GM19025 (cell line): ENCODE measurements at regions not wholly inside any gene's neighbourhood (a gene's known extent, or its start where the extent isn't known, plus 50 kb on each side); places are given as distances from the start of the nearest gene placed in this dataset.
"Not testable (repeated sequence)": the region's sequence is repeated elsewhere in the genome, so short reads cannot be mapped to it uniquely, and the experiment has no call there.

Experiments
- ATAC-seq: cut with Tn5 transposase; IDR thresholded peaks from one replicate; pipeline ENCODE4 v1.9.1; 2021; ENCODE audit warnings: mild to moderate bottlenecking, low read depth, moderate library complexity; ENCODE audit not compliant: unreplicated experiment

DNA sequence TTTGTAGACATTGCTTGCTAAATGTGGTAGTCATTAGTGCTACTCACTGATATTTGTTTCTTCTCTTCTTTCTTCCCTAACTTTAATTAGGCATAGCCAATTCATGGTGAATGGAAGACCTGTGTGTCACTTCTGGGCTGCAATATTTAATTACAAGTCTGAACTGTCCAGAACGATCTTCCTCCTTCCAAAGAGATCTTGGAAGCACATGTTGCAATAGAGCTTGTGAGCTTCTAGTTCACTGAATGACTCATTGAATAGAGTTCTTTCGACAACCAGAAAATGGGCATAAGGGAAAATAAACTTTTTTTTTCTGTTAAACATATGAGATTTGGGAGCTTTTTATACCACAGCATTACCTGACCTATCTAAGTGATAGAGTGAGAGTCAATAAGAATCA is 1264.6 kb downstream of the PCDH9 start:
- ATAC-seq = no peak

DNA sequence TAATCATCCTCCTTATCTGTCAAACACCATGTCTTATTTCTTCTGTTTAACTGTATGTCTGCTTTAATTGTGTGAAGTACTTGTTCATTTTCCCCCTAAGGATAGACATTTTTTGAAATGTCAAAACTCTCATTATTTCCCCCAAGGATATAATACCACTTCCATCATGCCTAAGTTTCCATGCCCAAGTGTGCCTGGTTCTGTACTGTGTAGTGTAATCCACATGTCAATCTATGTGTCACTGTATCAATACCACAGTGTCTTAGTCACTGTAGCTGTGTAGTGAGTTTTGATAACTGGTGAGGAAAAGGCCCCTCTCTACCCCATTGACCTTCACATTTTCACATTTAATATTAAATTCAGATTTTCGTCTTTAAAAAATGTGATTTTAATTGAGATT is 1265.5 kb downstream of the PCDH9 start:
- no peak for ATAC-seq

DNA sequence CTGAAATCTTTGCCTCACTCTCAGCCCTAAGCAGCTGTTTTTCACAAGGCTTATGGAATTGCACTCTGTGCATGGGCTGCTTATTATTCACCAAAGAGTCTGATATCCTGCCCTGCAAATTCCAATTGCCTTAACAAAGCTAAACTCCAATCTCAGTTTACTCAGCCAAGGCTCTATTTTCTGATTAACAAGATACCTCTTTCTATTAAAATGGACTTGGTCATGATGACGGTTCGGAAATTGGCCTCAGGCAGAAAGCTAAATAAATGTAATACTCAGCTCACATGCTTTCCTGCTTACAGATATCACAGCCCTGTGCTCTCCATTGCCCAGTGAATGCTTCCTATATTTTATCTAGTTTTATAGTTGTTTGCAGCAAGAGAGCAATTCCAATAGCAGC is 1270.8 kb downstream of the PCDH9 start:
- no peak for ATAC-seq

DNA sequence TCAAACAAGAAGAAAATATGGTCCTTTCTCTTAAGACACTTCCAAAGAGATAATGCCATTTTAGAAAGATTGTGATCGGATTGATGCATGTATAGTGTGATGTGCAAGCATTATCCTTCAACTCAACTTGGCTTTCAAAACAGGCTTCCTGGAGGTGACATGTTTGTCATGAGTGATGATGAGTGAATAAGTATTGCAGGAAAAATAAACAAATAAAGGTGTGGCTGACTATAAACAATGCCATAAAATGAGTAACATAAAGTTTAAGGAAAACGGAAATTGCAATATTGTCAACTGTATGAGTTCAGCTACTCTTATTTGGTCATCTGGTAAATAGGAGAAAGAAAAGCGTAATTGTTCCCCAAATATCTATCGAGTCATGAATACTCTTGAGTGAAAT is 1283.7 kb downstream of the PCDH9 start:
- no peak for ATAC-seq

DNA sequence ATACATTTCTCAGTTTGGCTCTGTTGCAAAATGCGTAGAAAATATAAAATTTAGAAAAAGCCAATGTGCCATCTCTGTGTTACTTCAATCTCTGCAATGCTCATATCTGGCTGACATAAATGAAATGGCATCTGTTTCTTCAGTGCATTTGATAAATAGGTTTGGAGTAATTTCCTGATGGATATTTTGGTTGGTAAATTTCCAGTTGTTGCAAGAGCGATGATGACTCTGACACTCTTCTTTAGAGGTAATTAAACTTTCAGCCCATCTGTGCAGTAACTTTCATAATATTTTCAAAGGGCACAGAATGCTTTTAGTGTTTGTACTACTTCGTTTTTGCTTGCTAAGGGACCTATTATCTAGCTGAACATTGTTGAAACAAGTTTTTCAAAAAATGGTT is 1286.4 kb downstream of the PCDH9 start:
- ATAC-seq = no peak

DNA sequence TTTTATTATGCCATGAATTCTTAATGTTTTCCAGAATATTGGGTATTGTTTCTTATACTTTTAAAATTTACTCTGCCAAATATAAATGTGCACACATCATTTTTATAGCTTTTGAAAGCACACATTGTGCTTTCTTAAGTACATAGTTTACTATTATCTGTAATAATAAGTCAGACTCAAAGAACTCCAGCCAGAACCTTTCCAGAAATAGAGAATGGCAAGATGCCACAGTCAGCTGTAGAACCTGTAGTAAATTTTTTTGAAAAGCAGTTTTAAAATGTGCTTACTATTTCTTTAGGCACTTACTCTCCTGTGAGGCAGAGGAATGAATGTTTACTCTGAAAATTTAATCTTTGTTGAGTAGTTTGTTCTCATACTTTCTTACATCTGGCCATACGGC is 1287.1 kb downstream of the PCDH9 start:
- no peak for ATAC-seq

DNA sequence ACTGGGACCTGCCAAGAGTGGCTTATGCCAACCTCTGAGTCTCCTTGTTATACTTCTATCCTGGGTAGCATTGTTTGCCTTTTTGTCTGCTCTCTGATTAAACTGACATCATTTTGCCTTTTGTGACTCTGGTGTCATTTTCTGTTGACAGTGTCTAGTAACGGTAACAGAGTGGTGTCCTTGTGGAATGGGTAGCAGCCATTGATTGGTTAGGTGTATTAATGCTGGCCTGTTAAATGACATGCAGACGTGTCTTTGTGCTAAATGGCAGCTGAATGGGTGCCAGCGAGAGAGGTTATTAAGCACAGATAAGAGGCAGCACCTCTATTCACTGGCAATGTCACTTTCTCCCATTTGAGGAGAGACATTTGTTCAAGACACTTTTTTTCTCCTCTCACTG is 1289.4 kb downstream of the PCDH9 start:
- no peak for ATAC-seq

DNA sequence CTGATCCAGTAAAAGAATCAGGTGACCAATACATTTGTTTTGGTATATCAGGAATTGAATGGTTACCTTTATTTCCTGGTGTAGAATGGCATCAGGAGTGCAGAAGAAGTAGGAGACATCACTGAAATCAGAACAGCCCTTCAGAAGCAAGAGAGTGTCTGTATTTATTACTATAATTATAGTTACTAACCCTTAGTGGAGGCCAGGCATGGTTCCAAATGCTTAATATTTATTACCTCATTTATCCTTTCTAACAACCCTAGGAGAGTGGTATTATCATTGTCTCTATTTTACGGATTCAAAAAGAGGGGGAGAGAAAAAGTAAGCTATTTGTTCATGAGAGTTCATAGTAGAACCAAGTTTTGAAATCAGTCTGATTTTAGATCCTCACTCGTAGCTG is 1292.9 kb downstream of the PCDH9 start:
- no peak for ATAC-seq

DNA sequence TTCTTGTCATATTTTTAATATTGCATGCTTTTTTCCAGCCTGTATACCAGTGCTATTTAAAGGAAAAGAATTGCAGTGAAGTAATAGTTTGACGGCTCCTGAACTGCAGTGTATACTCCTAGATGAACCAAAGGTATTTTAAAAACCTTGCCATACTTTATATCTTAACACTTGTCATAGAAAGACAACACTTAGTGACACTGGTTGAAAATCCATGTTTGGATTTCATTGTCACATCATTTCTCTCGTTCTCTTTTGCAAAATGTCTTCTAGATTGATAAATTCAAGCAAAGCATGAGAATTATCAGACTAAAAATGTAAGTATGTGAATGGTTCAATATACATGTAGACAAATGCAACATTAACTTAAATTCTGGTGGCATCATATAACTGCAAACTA is 1293.9 kb downstream of the PCDH9 start:
- ATAC-seq = no peak

DNA sequence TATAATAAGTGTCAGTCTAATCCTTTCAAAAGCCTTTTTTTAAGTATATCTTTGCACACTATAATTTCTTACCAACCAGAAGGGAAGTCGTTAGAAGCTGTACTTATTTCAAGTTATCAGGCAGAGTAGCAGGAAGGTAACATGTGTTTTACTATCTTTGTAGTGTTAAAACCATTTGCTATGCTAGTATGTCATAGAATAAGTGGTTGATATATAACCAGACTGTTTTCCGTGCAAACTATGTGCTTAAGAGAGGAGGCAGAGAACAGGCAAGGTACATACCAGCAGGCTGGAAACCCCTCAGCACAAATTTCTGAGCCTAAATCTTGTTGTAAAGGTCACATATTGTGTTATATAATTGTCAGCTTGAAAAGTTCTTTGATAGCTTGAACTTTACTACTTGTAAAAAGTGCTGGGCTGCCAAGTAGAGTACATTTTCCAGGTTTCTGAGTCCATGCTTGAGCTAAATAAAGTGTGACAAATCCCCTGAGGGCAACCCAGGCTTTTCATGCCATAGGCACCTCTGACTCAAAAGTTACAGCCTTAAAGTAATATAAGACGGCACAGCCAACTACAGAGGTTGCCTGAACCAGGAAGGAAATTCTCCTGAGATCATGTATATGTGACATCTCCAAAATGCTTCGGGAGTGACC is 1297.4 kb downstream of the PCDH9 start:
- no peak for ATAC-seq

DNA sequence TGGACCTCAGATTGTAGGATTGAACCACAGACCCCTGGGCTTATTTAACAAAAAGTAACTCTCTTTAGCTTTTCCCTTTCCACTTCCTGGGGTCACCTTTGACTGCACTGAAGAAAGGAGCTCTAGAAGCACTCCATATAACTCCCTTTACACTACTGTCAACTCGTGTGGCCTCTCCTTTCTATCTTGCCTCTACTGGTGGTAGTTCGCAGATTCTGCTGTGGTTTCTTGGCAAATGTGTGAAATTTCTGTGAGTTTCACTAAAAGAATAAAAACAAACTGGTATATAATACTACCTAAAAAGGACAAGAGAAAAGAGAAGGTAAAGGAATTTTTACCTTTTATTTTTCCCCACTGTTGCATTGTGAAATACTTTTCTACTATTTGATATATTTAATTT is 1298.1 kb downstream of the PCDH9 start:
- ATAC-seq = no peak

DNA sequence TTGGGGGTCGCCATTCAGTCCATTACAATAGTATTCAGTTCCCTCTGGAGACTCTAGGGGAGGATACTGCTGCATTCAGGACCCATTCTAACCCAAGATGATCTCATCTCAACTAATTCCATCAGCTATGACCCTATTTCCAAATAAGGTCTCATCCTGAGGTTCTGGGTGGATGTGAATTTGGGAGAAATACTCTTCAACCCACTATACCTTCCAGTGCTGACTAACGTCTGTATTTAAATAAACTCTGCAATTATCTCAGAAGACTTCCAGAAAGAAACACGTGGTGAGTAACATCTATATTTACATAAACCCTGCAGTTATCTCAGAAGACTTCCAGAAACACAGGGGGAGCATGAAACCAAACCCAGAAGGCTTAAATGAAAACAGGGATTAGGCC is 1300.7 kb downstream of the PCDH9 start:
- ATAC-seq = no peak

DNA sequence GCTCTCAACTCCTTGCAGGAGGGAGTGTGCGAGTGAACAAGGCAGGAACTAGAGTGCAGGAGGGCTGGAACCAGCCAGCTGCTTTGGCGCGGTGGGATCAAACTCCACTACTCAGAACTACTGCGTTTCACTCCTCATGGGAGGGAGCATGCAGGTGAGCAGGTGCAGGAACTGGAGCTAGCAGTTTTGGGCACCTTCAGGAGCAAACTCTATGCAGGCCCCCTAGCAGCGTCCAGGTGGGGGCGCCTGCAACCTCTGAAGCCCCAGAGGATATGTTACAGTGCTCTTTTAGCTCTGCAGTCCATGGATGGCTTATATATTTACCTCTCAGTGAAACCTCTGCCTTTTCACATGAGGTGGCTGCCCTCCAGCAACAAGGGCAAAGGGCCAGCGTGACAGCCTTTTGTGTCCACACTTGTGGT is 1303.4 kb downstream of the PCDH9 start:
- ATAC-seq = no peak

DNA sequence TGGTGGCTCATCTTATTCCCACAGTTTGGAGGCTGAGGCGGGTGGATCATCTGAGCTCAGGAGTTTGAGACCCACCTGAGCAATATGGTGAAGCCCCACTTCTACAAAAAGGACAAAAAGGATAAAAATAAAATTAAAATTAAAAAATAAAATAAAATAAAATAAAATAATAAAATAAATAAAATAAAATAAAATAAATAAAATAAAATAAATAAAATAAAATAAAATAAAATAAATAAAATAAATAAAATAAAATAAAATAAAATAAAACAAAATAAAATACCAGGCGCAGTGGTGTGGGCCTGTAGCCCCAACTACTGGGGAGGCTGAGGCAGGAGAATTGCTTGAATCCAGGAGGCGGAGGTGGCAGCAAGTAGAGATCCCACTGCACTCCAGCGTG is 1307.3 kb downstream of the PCDH9 start:
- ATAC-seq = not testable (repeated sequence)

DNA sequence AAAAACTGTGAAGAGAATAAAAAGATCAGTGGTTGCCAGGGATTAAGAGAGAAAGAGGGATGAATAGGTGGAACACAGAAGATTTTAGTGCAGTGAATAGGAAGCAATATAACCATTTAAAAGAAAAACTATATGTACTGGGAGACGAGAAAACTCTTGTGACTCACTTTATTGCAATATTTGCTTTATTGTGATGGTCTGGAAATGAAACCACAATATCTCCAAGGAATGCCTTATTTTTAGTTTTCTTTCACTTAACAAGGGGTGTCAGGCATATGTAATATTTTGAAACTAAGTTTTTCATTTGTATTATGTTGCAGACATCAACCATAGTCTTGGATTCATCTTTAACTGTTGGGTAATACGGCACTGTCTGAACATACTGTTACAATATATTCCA is 1308.2 kb downstream of the PCDH9 start:
- ATAC-seq = no peak

DNA sequence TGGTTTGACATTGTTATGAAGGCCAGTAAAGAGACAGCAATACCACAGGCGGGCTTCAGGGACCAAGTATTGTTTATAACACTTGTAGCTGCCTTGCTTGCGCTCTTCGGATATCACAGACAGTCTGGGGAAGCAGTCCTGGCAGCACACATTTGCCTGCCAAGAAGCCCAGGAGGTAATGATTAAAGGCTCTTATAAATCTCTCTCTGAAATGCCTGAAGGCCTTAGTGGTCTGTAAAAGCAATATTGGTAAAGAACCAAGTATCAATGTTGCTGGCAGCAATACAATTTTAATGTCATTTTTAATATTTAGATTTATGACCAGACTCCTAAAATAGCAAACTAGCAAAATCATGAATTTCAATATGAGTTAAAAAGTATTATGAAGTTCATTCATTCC is 1312.4 kb downstream of the PCDH9 start:
- ATAC-seq = no peak

DNA sequence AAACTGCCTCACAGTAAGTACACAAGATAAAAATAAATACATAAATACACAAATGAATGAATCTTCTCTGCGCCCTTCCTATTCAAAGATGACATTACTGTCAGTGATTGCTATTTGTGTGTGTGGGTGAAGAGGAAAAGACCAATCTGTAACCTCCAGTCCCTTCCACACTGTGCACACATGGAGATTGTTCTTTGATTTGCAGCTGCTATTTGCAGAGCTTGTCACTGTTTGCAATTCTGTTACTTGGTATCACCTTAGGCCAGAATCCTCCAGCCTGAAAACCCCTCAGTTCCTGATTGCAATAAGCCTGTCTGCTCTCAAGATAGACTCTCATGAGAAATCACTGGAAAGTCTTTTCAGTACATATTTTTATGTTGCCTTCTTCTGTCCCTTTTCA is 1314.9 kb downstream of the PCDH9 start:
- ATAC-seq = no peak

DNA sequence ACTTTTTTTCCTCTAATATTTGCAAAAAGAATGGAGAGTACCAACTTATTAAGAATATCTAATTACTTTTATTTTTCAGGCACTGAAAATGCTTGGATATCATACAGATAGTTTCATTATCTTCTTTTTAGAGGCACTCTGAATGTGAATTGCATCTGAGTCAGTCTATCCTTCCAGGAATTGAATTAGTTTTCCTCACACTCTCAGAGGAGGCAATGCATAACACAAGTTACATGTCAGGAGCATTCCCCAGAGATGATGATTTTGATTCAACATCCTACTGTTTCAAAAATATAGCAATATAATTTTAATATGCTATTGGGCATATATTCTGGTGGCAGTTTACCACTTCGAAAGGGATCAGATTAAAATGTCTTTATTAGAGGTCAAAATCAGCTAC is 1315.4 kb downstream of the PCDH9 start:
- ATAC-seq = no peak

DNA sequence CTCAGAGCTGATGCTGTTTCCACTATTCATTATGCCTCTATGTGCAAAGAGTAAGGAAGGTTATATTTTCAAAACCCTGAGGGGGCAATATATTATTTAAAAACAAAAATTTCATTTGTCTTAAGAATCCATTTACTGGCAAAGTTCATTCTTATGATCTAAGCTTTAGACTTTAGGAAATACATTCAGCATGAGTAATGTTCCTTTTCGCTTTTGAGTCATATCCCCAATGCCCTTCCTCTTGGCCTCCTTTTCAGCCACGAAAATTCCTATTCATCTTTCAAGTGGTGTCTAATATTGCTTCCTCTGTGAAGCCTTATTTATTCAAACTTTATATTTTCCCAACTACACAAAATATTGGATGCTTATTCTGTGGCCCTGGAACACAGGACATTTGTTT is 1317.0 kb downstream of the PCDH9 start:
- ATAC-seq = no peak

DNA sequence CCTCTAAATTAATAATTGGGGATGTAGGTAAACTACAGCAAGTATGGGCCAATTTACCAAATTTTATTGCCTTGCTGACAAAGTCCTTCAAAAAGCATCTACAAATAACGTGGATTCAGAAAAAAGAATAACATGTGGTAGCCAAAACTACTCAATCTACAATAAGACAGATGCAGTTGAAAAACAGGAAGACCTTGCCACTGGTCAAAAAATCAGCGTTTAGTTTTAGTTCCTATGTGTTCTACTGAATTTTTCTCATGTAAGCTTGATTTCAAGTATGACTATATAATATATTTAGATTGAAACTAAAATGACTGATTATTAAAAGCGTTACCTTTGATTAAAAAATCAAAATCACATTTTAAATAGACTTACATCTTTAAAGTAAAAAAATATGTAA is 1317.6 kb downstream of the PCDH9 start:
- no peak for ATAC-seq

DNA sequence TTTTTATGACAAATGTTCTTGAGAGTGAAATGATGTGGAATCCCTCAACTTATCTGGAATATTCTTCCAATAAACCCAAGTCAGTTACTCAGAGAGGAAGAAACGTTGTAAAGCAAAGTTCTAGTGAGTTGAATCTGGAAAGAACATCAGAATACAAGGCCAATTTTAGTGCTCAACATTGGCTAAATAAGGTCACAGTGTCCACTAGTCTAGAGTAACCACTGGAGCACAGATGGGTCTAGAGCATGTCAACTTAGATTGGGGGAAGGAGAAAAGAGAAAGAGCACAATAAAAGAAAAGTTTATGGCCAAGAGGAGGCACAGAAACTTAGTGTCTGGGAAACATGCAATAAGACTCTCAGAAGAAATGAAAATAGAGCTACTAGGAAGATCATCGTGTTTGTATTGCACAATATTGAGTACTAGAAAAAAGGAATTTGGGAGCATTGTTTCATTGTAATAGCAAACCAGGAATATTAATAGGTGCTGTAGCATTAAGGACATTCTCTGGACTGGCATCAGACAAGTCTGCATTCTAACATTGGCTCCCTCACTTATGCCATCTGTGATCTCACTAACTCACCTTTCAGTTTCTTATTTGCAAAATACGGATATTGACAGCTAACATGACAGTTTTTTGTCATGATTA is 1318.5 kb downstream of the PCDH9 start:
- no peak for ATAC-seq

DNA sequence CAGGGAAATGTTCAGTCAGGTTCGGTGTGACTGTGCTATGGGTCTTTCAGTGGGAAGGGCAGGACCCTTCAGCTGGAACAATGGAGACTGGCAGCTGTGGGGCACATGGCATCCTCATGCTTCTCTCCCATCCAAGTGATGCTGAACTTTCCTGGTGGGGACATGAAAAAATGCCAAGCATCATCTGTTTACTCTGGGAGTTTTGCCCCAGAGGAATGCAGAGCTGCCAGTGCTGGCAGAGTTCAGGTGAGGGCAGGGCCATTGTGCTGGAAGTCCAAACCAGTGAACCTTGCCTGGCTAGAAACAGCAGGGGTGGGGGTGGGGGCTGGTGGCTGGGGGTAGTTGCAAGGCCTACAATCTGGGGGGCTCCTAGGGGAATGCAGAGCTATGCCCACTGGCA is 1320.6 kb downstream of the PCDH9 start:
- no peak for ATAC-seq
